Breast epithelium (tissue), 4 donors: ENCODE measurements at regions not wholly inside any gene's neighbourhood (a gene's known extent, or its start where the extent isn't known, plus 50 kb on each side); places are given as distances from the start of the nearest gene placed in this dataset.

Experiments
- DNase-seq, 2 donors: peaks; one replicate each; pipeline ENCODE4 v3.0.0-alpha.2; 2019; ENCODE audit warnings: low spot score in 2 of 2
- H3K27ac ChIP-seq, 2 donors: fragments of 200-600 bp; sonication (generic) in 1 of 2; one replicate each; pipeline ENCODE4 v1.5.1; 2016 to 2019; ENCODE audit warnings: mild to moderate bottlenecking in 1 of 2
- H3K27me3 ChIP-seq, 2 donors: fragments of 200-600 bp; sonication (generic) in 1 of 2; one replicate each; pipeline versions ENCODE4 v1.5.1 to v1.6.0; 2017 to 2019; ENCODE audit warnings: control low read depth in 1 of 2, mild to moderate bottlenecking in 1 of 2
- H3K36me3 ChIP-seq: fragments of 200-600 bp; one replicate; pipeline ENCODE4 v1.5.1; 2019
- H3K4me1 ChIP-seq, 2 donors: fragments of 200-600 bp; sonication (generic); one replicate each; pipeline ENCODE4 v1.5.1; 2016 to 2019; ENCODE audit warnings: control low read depth in 1 of 2
- H3K4me3 ChIP-seq, 3 donors: fragments of 200-600 bp; sonication (generic); 1 replicate in 2 of 3; 2 replicates in 1 of 3; pipeline ENCODE4 v1.5.1; 2016 to 2019; ENCODE audit warnings: mild to moderate bottlenecking in 3 of 3, moderate library complexity in 2 of 3
- H3K9me3 ChIP-seq, 2 donors: fragments of 200-600 bp; sonication (generic) in 1 of 2; one replicate each; pipeline ENCODE4 v1.5.1; 2016 to 2019; ENCODE audit warnings: control low read depth in 1 of 2
- POLR2A ChIP-seq: fragments of 450-650 bp; IDR thresholded peaks from one replicate; pipeline ENCODE4 v1.6.1; 2016; ENCODE audit warnings: antibody characterized with exemption, mild to moderate bottlenecking, moderate library complexity
- POLR2AphosphoS5 ChIP-seq, 3 donors: sonication (generic); formaldehyde crosslinking; IDR thresholded peaks; one replicate each; pipeline ENCODE4 v1.6.1; 2017; ENCODE audit warnings: antibody characterized with exemption in 3 of 3
- intact Hi-C: fragments of 100-400 bp; cut with DNase I; formaldehyde crosslinking; loops from one replicate; pipeline ENCODE4 v1.15.1; 2023; ENCODE audit warnings: low total_unique reads
- TF ChIP-seq, protein P1 (sequence below), 3 donors: fragments of 450-650 bp; IDR thresholded peaks; one replicate each; pipeline ENCODE4 v1.5.1; 2016 to 2017; ENCODE audit warnings: antibody characterized with exemption in 3 of 3, mild to moderate bottlenecking in 3 of 3, moderate library complexity in 3 of 3

DNA sequence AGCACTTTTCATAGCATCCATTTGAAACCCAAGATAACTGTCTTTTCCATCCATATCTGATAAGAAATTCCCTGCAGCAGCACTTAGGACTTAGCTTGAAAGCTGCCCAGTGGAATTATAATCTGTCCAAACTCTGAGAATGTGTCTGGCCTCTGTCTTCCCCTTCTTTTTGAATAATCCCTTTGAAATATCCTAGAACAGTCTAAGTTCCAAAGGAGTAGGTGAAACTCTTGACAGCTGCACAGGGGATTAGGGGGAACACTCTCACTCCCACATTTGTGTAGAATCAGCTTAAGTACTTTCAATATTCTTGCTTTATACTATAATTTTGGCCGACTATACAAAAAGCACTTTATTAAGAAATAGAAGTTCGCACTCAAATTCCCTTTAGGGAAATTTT is 157.7 kb downstream of the PAPSS1 start:
- no peak overlapping the region for H3K27ac ChIP-seq
- no peaks in the 10 kb centered on the region for H3K4me1 ChIP-seq
- TF ChIP-seq POLR2AphosphoS5 (IDR thresholded peaks at IDR 0.05) (no peak), POLR2A (no peak)
- TF ChIP-seq, protein P1, sequence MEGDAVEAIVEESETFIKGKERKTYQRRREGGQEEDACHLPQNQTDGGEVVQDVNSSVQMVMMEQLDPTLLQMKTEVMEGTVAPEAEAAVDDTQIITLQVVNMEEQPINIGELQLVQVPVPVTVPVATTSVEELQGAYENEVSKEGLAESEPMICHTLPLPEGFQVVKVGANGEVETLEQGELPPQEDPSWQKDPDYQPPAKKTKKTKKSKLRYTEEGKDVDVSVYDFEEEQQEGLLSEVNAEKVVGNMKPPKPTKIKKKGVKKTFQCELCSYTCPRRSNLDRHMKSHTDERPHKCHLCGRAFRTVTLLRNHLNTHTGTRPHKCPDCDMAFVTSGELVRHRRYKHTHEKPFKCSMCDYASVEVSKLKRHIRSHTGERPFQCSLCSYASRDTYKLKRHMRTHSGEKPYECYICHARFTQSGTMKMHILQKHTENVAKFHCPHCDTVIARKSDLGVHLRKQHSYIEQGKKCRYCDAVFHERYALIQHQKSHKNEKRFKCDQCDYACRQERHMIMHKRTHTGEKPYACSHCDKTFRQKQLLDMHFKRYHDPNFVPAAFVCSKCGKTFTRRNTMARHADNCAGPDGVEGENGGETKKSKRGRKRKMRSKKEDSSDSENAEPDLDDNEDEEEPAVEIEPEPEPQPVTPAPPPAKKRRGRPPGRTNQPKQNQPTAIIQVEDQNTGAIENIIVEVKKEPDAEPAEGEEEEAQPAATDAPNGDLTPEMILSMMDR (IDR thresholded peaks at IDR 0.05): no peak
- H3K27me3 ChIP-seq: no peaks in the 10 kb centered on the region
- H3K36me3 ChIP-seq: no peaks in the 10 kb centered on the region
- DNase-seq: no peak
- H3K4me3 ChIP-seq: no peak overlapping the region
- H3K9me3 ChIP-seq: peaks cover 4 to 15% of the 10 kb centered on the region in 2 donors
- intact Hi-C loops: no loop called here

DNA sequence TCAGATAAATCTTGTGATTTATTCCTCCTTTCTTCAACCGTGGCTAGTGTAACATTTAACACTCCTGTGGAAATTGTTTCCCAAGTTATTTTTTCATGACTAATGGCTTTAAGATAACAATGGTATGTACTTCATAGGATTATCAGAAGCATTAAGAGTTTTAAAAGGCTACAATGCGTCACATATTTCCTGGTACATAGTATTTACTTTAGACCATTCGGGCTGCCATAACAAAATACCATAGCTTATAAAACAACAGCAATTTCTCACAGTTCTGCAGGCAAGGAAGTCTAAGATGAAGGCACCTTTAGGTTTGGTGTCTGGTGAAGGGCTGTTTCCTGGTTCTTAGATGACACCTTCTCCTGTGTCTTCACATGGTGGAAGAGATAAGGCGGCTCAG is 158.6 kb downstream of the PAPSS1 start:
- no peak for DNase-seq
- Histone ChIP-seq H3K4me1 (no peaks in the 10 kb centered on the region), H3K27ac (no peak overlapping the region), H3K4me3 (no peak overlapping the region), H3K9me3 (peaks cover 4 to 11% of the 10 kb centered on the region in 2 donors), H3K36me3 (no peaks in the 10 kb centered on the region), H3K27me3 (no peaks in the 10 kb centered on the region)
- no peak for TF ChIP-seq POLR2A
- intact Hi-C loops: no loop called here

DNA sequence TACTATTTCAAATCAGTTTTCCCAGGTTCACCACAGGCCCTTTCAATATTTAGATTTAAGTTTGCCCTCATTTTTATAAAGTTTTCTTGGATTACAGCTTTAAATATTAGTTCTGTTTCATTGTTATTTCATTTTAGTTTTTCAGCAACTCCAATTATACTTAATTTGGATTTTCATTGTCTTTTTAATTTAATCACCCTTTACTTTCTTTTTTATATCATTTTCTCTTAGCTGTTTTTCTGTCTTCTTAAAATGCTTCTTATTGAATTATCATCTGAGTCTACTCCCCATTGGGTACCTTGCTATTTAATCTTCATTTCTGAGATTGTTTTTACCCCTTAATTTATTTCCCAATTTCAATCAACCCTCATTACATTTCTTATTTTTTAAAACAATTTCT is 160.4 kb downstream of the PAPSS1 start:
- Histone ChIP-seq H3K27ac (no peak overlapping the region), H3K4me1 (no peaks in the 10 kb centered on the region), H3K27me3 (no peaks in the 10 kb centered on the region), H3K9me3 (peaks cover 0 to 6% of the 10 kb centered on the region in 2 donors), H3K36me3 (no peaks in the 10 kb centered on the region), H3K4me3 (no peak overlapping the region)
- intact Hi-C loops: no loop called here
- no peak for DNase-seq
- no peak for TF ChIP-seq POLR2AphosphoS5 (IDR thresholded peaks at IDR 0.05)
- TF ChIP-seq, protein P1 (IDR thresholded peaks at IDR 0.05): no peak
- no peak for TF ChIP-seq POLR2A

DNA sequence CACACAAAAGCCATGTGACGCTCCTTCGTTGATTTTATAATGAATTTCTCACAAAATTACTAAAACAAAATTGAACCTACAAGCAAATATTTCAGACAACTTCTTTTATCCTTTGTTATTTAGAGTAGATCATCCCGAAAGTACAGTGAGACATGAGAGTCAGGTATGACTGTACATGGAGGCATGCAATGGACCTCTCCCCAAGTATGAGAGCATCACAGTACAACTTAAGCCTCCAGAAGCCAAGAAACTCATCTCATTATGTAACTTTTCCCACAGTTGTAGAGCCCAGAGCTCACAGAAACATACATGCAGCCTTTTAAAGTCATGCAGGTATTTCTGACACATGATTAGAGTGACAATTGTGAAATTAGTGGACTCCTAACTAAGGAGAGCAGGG is 167.7 kb downstream of the PAPSS1 start:
- no peak for DNase-seq
- no peaks in the 10 kb centered on the region for H3K27me3 ChIP-seq
- no peaks in the 10 kb centered on the region for H3K36me3 ChIP-seq
- no peak overlapping the region for H3K4me3 ChIP-seq
- H3K9me3 ChIP-seq: no peaks in the 10 kb centered on the region
- intact Hi-C loops: no loop called here
- H3K27ac ChIP-seq: no peak overlapping the region
- no peaks in the 10 kb centered on the region for H3K4me1 ChIP-seq
- TF ChIP-seq, protein P1 (IDR thresholded peaks at IDR 0.05): no peak
- TF ChIP-seq POLR2A (no peak), POLR2AphosphoS5 (IDR thresholded peaks at IDR 0.05) (no peak)

DNA sequence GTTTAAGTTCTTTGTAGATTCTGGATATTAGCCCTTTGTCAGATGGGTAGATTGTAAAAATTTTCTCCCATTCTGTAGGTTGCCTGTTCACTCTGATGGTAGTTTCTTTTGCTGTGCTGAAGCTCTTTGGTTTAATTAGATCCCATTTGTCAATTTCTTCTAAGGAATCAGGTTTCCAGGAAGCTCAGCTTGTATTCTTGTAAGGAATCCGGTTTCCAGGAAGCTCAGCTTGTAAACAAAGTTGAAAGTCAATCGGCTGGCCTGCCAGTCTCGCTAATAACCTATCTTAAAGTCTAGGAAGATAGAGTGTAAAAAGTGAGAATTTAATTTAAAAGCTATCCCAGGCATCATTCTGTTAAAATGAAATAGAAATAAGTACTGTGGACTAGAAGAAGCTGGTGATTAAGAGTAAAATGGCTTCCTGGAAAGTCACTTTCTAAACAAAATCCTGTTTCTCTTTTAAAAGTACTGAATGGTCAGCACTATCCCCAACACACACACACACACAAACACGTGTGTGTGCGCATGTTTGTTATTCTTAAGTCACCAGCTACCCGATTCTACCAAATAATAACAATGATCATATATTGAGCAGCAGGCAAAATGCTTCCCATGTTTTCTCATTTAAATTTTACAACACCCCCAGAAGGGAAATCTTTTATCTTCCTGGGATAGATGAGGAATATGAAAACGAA is 171.7 kb downstream of the PAPSS1 start:
- no peak for TF ChIP-seq POLR2AphosphoS5 (IDR thresholded peaks at IDR 0.05)
- TF ChIP-seq, protein P1 (IDR thresholded peaks at IDR 0.05): no peak
- intact Hi-C loops: no loop called here
- Histone ChIP-seq H3K27ac (no peak overlapping the region), H3K4me3 (no peak overlapping the region), H3K27me3 (no peaks in the 10 kb centered on the region), H3K4me1 (no peaks in the 10 kb centered on the region), H3K9me3 (no peaks in the 10 kb centered on the region), H3K36me3 (no peaks in the 10 kb centered on the region)
- DNase-seq: no peak

DNA sequence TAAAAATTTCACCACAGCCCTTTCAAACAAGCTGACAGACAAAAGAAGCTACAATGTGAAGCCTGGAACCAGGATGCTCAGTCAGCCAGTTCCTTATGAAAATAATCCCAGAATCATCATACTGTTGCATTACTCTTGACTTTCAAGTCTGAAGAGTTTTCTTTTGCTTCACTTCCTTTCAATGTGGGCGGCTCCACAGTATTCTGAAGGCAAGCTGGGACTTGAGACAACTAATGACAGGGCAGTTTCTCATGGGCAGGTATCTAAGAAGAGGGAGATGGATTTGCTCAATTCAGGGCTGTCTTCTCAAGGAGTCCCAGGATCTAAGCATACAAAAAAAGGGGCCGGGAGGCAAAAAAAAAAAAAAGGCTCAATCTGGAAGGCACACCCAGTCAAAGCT is 173.4 kb downstream of the PAPSS1 start:
- H3K36me3 ChIP-seq: no peaks in the 10 kb centered on the region
- no peak overlapping the region for H3K4me3 ChIP-seq
- H3K27me3 ChIP-seq: no peaks in the 10 kb centered on the region
- H3K9me3 ChIP-seq: no peaks in the 10 kb centered on the region
- TF ChIP-seq, protein P1 (IDR thresholded peaks at IDR 0.05): no peak
- TF ChIP-seq POLR2AphosphoS5 (IDR thresholded peaks at IDR 0.05): no peak
- TF ChIP-seq POLR2A: no peak
- no peak for DNase-seq
- no peaks in the 10 kb centered on the region for H3K4me1 ChIP-seq
- intact Hi-C loops: no loop called here
- H3K27ac ChIP-seq: no peak overlapping the region
